CD4-positive, alpha-beta T cell treated with Interleukin-15 for 4 hours (primary cell): ENCODE measurements at regions not wholly inside any gene's neighbourhood (a gene's known extent, or its start where the extent isn't known, plus 50 kb on each side); places are given as distances from the start of the nearest gene placed in this dataset.

Source experiments
- DNase-seq: peaks from one replicate; pipeline ENCODE4 v3.0.0-alpha.2; 2020; ENCODE audit warnings: low spot score

GRCh38 chr1:163656095-163656759 lies 334.5 kb downstream of the NUF2 start:
- no peak for DNase-seq

DNA sequence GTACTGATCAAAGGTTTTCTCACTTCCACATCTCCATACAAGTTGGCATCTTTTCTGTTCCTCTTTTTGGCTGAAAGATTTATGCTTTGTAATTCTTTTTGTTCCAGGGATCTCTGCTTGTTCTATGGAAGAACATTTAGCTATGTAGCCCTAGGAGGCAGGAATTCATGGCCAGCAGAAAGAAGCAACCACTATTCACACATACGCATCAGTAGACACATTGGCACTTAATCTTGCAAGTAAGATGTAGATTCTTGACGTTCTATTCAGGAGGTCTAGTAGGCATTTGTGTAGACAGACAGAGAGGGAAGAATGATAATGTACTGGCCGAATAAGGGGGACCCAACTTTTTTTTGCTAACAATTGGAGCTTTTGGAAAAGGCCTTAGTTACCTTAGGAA lies 336.0 kb downstream of the NUF2 start:
- no peak for DNase-seq

GRCh38 chr1:163661391-163661790 lies 339.6 kb downstream of the NUF2 start:
- no peak for DNase-seq

GRCh38 chr1:163664671-163665335 lies 343.0 kb downstream of the NUF2 start:
- DNase-seq = no peak

DNA sequence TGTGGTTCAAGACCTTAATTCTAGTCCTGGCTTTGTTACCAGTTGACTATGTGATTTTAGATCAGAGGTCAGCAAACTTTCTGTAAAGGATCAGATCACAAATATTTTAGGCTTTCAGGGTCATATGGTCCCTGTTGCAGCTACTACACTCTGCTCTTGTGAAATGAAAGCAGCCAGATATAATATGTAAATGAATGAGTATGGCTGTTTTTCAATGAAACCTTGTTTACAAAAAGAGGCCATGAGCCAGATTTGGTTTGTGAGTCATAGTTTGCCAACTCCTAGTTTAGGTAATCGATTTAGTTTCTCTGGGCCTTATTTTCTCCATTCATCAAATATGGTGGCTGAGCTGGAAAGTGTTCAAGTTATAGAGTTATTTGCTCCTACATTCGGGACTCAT lies 346.7 kb downstream of the NUF2 start:
- no peak for DNase-seq

GRCh38 chr1:163670989-163671757 lies 349.4 kb downstream of the NUF2 start:
- no peak for DNase-seq

DNA sequence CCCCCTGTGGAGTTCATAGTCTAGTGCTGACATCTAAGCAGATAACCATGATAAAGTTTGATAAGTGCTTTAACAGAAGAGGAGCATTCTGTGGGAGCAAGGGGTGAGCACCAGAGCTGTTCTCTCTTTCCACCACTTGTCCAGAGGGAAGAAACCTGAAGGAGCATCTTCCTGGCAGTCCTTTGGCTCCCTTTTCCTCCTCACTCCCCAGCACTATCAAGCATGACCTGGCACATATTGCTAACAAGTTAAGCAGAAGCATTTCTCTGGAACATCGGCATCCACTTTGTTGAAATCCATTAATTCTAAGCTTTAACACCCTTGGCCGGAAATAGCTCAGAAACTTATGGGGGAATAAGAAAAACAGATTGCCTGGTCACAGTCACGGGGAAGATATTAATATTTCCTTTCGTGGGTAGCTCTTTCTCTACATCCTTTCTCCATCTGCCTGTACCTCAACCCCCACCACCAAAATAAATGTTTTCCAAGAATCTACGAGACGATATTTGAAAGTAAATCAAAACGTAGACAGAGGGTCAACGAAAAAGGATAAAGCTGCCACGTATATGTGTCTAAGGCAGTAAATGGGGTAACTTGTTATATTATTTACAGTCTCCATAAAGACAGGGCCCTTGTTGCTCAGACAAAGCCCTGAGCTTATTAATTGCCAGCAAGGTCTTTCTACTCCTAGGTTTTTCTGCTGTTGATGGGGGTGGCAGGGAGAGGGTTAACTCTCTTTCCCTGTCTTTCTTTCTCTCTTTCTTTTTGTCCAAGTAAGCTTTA lies 351.4 kb downstream of the NUF2 start:
- no peak for DNase-seq

DNA sequence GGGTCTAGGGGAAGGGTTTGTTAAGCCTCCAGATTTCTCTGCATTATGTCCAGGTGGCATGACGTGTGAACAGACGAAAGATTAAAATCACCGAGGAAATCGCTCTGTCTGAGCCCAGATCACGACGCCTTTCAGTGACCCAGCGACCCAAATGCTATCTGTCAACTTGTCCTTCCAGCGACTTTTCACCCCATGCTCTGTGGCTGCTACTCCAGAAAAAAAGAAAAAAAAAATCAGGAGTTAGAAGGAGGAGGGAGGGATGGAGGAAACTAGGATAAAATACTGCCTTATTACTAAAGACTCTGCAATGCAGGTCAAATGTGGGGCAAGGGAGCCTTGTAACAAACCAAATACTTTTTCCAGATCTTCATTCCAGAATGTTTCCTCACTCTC lies 352.0 kb downstream of the NUF2 start:
- DNase-seq = no peak

- no peak for DNase-seq
Observed at GRCh38 chr1:163674236-163674635, 352.5 kb downstream of the NUF2 start.

DNA sequence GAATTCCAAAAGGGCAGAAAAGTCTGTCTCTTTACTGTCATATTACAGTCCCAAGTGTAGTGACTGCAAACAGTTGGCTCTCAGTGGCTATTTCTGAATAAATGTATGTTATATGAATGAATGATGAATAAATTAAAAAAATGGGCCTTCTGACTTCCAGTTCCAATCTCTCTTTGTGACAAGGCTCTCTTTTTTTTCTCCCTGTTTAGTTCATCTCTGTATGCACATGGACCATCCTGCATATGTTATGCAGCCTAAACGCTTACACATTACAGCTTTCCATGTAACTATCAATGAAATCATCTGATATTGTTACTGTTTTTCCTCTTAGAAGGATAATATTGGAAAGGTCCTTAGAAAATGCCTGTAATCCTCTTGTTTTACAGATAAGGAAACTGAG lies 363.0 kb downstream of the NUF2 start:
- no peak for DNase-seq

- no peak for DNase-seq
Observed at GRCh38 chr1:163692266-163692665, 370.5 kb downstream of the NUF2 start.

GRCh38 chr1:163697137-163697536 lies 375.4 kb downstream of the NUF2 start:
- DNase-seq = no peak

DNA sequence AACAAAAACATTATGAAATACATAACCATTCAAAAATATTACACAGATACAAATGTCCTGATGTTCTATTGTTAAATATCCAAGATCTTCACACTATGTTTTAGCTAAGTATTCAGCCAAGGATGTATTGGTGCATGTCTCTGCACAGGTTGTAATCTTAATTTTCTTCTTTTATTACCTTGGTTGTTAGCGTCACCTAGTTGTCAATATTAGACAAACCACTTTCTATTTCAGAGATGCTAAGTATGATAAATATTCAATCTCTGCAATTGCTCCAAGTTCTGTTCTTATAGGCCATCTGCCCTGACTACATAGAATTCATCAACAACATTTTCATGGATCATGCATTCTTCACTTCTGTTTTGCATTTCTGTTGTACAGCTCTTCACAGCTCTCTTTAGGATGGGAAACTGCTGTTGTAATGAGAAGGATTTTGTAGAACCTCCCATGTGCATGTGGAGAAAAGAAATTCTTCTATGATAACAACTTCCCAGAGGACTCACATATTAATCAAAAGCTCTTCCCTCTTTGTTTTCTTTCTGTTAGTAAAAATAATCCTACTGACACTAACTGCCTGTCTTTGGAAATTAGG lies 380.1 kb downstream of the NUF2 start:
- no peak for DNase-seq

GRCh38 chr1:163703794-163704193 lies 382.0 kb downstream of the NUF2 start:
- no peak for DNase-seq

GRCh38 chr1:163706915-163707314 lies 385.2 kb downstream of the NUF2 start:
- no peak for DNase-seq

GRCh38 chr1:163709636-163710035 lies 387.9 kb downstream of the NUF2 start:
- DNase-seq = no peak

DNA sequence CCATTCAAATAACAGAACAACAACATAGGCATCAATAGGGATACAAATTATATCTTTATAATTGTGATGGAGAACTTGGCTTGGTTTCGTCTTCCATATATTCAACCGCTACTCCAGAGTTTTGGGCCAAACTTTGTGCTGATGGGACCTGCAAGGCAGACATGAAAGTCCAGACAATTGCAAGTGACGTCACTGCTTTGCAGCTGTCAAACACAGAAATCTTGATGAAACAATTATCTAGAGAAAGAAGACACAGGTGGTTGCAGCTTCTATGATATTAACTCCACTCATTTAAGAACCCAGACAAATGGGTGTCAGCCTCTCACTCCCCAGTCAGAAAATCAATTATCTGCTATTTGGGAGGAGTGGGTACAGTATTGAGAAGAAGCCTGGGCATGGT lies 390.6 kb downstream of the NUF2 start:
- DNase-seq = no peak

- no peak for DNase-seq
Observed at GRCh38 chr1:163720294-163720693, 398.5 kb downstream of the NUF2 start.

GRCh38 chr1:163725551-163725950 lies 403.8 kb downstream of the NUF2 start:
- no peak for DNase-seq

GRCh38 chr1:163730411-163730821 lies 408.7 kb downstream of the NUF2 start:
- DNase-seq = no peak

GRCh38 chr1:163737261-163737660 lies 415.5 kb downstream of the NUF2 start:
- DNase-seq = no peak

- DNase-seq = no peak
Observed at GRCh38 chr1:163744301-163744887, 422.6 kb downstream of the NUF2 start.
